Left lung (tissue), 4 donors: ENCODE measurements at regions not wholly inside any gene's neighbourhood (a gene's known extent, or its start where the extent isn't known, plus 50 kb on each side); places are given as distances from the start of the nearest gene placed in this dataset.

Source experiments
- ATAC-seq: fragments of 200-7000 bp; cut with Tn5 transposase; one replicate; pipeline ENCODE4 v1.9.1; 2020; ENCODE audit warnings: moderate library complexity
- DNase-seq, 4 donors: peaks; one replicate each; pipeline ENCODE4 v3.0.0-alpha.2; 2013 to 2020
- H3K27ac ChIP-seq, 2 donors: fragments of 200-600 bp; sonication (generic) in 1 of 2; one replicate each; pipeline versions ENCODE4 v1.5.0 to v1.8.0; 2020 to 2021
- H3K27me3 ChIP-seq, 2 donors: fragments of 200-600 bp; sonication (generic) in 1 of 2; one replicate each; pipeline versions ENCODE4 v1.5.0 to v1.8.0; 2020 to 2021
- H3K36me3 ChIP-seq, 2 donors: fragments of 200-600 bp; sonication (generic) in 1 of 2; one replicate each; pipeline versions ENCODE4 v1.5.0 to v1.8.0; 2020 to 2021
- H3K4me1 ChIP-seq, 2 donors: fragments of 200-600 bp; one replicate each; pipeline ENCODE4 v1.8.0; 2021
- H3K4me3 ChIP-seq, 2 donors: fragments of 200-600 bp; sonication (generic) in 1 of 2; one replicate each; pipeline versions ENCODE4 v1.5.0 to v1.8.0; 2020 to 2021; ENCODE audit warnings: mild to moderate bottlenecking in 1 of 2
- H3K9me3 ChIP-seq, 2 donors: fragments of 200-600 bp; sonication (generic) in 1 of 2; one replicate each; pipeline versions ENCODE4 v1.5.0 to v1.8.0; 2020 to 2021
- intact Hi-C, 2 donors: fragments of 100-400 bp; cut with DNase I; formaldehyde crosslinking; loops; one replicate each; pipeline versions ENCODE4 v1.11.2 to v1.14.2; 2022
- TF ChIP-seq, protein P1 (sequence below), 2 donors: fragments of 200-600 bp; sonication (generic) in 1 of 2; IDR thresholded peaks; one replicate each; pipeline versions ENCODE4 v1.5.0 to v1.8.0; 2021; ENCODE audit warnings: antibody characterized with exemption in 2 of 2
- donor health status: DM: no; HTN: yes; CAD: no.
- donor health status: DM: no; HTN: no; CAD: no.

DNA sequence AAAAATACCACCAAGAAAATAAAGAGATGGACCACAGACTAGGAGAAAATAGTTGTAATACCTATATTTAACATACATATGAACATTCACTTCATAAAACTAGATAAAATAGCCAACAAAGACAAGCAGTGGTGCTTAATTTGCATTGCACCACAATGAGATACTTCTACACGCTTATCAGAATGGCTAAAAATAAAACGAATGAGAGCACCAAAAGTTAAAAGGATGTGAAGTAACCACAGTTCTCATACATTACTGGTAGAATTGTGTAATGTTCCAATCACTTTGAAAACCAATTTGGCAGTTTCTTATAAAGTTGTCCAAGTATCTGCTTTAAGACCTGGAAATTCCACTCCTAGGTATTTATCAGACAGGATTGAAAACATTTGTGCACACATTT lies 198.9 kb upstream of the SGCD start:
- H3K36me3 ChIP-seq, result no peaks in the 10 kb centered on the region
- DNase-seq, result no peak
- H3K27me3 ChIP-seq, result no peaks in the 10 kb centered on the region
- H3K4me3 ChIP-seq, result no peak overlapping the region
- no peaks in the 10 kb centered on the region for H3K9me3 ChIP-seq
- no peaks in the 10 kb centered on the region for H3K4me1 ChIP-seq
- TF ChIP-seq, protein P1, sequence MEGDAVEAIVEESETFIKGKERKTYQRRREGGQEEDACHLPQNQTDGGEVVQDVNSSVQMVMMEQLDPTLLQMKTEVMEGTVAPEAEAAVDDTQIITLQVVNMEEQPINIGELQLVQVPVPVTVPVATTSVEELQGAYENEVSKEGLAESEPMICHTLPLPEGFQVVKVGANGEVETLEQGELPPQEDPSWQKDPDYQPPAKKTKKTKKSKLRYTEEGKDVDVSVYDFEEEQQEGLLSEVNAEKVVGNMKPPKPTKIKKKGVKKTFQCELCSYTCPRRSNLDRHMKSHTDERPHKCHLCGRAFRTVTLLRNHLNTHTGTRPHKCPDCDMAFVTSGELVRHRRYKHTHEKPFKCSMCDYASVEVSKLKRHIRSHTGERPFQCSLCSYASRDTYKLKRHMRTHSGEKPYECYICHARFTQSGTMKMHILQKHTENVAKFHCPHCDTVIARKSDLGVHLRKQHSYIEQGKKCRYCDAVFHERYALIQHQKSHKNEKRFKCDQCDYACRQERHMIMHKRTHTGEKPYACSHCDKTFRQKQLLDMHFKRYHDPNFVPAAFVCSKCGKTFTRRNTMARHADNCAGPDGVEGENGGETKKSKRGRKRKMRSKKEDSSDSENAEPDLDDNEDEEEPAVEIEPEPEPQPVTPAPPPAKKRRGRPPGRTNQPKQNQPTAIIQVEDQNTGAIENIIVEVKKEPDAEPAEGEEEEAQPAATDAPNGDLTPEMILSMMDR (IDR thresholded peaks at IDR 0.05), result no peak
- no peak overlapping the region for H3K27ac ChIP-seq
- intact Hi-C loops, result no loop called here
- ATAC-seq, result no peak

DNA sequence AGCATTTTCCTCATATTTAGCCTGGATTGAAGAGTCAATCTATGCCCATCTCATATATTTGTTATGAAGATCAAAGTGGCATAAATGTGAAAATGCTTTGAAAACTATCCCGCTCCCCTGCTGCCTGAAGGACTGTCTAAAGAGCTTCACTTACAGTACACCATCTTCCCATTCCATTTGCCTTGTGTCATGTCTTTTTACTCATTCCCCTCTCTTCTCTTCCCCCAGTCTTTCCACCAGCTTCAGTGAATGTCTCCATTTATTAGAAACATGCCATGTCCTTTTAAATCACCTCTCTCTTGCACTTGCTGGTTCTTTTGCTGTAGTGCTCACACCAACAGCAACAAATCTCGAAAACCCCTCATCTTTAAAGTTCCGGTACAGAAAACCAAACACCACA lies 192.7 kb upstream of the SGCD start:
- Histone ChIP-seq H3K9me3 (no peaks in the 10 kb centered on the region), H3K36me3 (no peaks in the 10 kb centered on the region), H3K27ac (no peak overlapping the region), H3K27me3 (no peaks in the 10 kb centered on the region), H3K4me1 (no peaks in the 10 kb centered on the region), H3K4me3 (no peak overlapping the region)
- no peak for DNase-seq
- TF ChIP-seq, protein P1 (IDR thresholded peaks at IDR 0.05), result no peak
- intact Hi-C loops, result no loop called here
- no peak for ATAC-seq

DNA sequence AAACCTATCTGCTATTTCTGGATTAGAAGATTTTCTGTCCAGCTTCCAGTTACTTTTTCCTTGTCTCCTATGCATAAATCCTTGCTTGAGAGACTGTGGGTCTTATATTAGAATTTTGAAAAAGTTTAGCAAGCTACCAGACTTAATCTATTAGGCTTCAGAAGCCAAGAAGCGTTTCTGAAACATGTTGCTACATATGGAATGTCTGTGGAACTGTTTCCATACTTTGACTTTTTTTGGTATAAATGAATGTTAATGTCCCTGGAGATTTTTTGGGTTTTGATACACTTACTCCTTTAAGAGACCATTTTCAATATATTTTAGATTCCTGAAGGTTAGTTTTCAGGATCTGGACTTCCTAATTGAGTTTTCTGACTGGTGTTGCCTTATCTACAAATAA lies 191.4 kb upstream of the SGCD start:
- intact Hi-C loops, result no loop called here
- DNase-seq, result no peak
- TF ChIP-seq, protein P1 (IDR thresholded peaks at IDR 0.05), result no peak
- no peak for ATAC-seq
- H3K36me3 ChIP-seq, result no peaks in the 10 kb centered on the region
- no peaks in the 10 kb centered on the region for H3K27me3 ChIP-seq
- H3K4me3 ChIP-seq, result no peak overlapping the region
- no peak overlapping the region for H3K27ac ChIP-seq
- no peaks in the 10 kb centered on the region for H3K4me1 ChIP-seq
- H3K9me3 ChIP-seq, result peaks cover 0 to 3% of the 10 kb centered on the region in 2 donors

DNA sequence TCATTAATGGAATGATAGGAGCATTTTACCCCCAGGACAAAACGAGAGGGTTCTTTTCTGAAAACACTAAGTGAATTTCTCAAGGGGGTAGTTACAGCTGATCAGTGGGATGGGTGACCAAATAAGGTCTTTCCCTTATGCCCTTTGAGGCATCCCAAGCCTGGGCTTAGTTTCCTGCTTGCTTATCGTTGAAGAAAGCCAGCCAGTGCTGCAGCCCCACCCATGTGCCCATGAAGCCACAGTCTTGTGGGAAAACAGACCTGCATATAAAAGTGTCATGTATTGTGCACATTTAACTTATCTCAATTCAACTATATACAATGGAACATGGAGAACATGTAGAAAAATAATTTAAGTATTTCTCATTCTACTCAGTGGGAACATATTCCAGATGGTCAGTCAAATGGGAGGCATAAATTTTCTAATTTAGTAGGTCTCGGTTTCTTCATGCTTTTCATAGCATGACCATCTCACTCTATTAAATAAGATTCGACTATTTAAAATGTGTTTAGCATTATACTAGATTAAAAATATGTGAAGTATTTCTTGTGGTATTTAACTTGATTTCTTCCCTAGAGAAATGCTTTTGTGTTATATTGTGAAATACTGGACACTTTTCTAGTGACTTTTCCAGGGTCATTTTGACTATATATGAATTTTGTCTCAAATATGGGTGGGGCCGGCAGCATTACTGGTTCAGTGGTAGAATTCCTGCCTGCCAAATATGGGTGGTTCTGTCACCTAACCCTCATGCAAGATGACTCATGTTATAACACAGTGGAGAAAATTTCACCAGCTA lies 189.7 kb upstream of the SGCD start:
- no peaks in the 10 kb centered on the region for H3K4me1 ChIP-seq
- TF ChIP-seq, protein P1 (IDR thresholded peaks at IDR 0.05), result no peak
- no peaks in the 10 kb centered on the region for H3K36me3 ChIP-seq
- peaks cover 0 to 10% of the 10 kb centered on the region in 2 donors for H3K9me3 ChIP-seq
- ATAC-seq (no peak), DNase-seq (no peak)
- intact Hi-C loops, result no loop called here
- no peak overlapping the region for H3K4me3 ChIP-seq
- no peak overlapping the region for H3K27ac ChIP-seq
- H3K27me3 ChIP-seq, result no peaks in the 10 kb centered on the region

DNA sequence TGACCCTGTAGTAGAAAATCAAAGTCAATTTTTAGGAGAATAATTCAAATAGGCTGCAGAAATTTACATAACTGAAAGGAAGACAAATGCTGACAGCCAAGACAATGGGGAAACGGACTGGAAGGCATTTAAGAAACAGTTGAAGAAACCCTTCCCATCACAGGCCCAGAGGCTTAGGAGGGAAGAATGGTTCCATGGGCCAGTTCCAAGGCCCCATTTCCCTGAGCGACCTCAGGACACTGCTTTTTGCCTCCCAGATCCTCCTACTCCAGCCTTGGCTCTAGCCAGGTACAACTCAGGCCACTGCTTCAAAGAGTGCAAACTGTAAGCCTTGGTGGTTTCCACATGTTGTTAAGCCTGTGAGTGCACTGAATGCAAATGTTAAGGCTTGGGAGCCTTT lies 184.1 kb upstream of the SGCD start:
- Histone ChIP-seq H3K27ac (no peak overlapping the region), H3K4me3 (no peak overlapping the region)

More for the DNA sequence above, 184.1 kb upstream of the SGCD start:
- Histone ChIP-seq H3K9me3 (peaks cover 0 to 23% of the 10 kb centered on the region in 2 donors), H3K36me3 (no peaks in the 10 kb centered on the region), H3K27me3 (no peaks in the 10 kb centered on the region), H3K4me1 (peaks cover 0 to 5% of the 10 kb centered on the region in 2 donors)
- no peak for DNase-seq
- intact Hi-C loops, result no loop called here
- TF ChIP-seq, protein P1 (IDR thresholded peaks at IDR 0.05), result no peak
- ATAC-seq, result no peak
